ENCODE measurements at regions not wholly inside any gene's neighbourhood (a gene's known extent, or its start where the extent isn't known, plus 50 kb on each side); places are given as distances from the start of the nearest gene placed in this dataset.

GRCh38 chr20:57890202-57890800 is 180.5 kb upstream of the PMEPA1 start:
- TF ChIP-seq, protein P1, sequence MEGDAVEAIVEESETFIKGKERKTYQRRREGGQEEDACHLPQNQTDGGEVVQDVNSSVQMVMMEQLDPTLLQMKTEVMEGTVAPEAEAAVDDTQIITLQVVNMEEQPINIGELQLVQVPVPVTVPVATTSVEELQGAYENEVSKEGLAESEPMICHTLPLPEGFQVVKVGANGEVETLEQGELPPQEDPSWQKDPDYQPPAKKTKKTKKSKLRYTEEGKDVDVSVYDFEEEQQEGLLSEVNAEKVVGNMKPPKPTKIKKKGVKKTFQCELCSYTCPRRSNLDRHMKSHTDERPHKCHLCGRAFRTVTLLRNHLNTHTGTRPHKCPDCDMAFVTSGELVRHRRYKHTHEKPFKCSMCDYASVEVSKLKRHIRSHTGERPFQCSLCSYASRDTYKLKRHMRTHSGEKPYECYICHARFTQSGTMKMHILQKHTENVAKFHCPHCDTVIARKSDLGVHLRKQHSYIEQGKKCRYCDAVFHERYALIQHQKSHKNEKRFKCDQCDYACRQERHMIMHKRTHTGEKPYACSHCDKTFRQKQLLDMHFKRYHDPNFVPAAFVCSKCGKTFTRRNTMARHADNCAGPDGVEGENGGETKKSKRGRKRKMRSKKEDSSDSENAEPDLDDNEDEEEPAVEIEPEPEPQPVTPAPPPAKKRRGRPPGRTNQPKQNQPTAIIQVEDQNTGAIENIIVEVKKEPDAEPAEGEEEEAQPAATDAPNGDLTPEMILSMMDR (IDR thresholded peaks at IDR 0.05), result no peak
- TF ChIP-seq POLR2A (IDR thresholded peaks at IDR 0.05), result no peak

All from breast epithelium (tissue), 3 donors.